ENCODE measurements at regions not wholly inside any gene's neighbourhood (a gene's known extent, or its start where the extent isn't known, plus 50 kb on each side); places are given as distances from the start of the nearest gene placed in this dataset.

DNA sequence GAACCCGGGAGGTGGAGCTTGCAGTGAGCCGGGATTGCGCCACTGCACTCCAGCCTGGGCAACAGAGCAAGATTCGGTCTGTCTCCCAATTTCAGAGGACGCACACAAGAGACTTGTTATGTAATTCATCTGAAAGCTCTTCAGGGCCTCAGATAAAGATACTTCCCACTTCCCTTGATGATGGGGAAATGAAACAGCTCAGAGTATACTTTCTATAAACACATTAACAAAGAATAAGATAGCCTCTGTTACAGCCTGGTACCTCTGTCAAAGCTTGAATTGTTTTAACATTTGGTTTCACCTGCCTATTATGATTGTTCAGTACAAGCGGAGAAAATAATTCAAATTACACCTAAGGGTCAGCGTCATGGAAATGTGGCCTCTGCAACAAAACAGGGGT is 622.9 kb upstream of the ADGRL4 start:
- H3K27me3 ChIP-seq (ENCODE audit: control insufficient read depth in 3 of 3, insufficient read depth in 3 of 3, low read length in 3 of 3), result no peaks in the 10 kb centered on the region
- H3K27ac ChIP-seq (ENCODE audit: low read depth, low read length), result no peak overlapping the region
- no peaks in the 10 kb centered on the region for H3K9me3 ChIP-seq (ENCODE audit: control insufficient read depth in 3 of 3, low read length in 3 of 3)
- no peak overlapping the region for H3K4me3 ChIP-seq (ENCODE audit: low read length in 3 of 3)
- H3K4me1 ChIP-seq (ENCODE audit: control insufficient read depth in 3 of 3, insufficient read depth in 3 of 3, low read length in 3 of 3), result no peaks in the 10 kb centered on the region
- H3K36me3 ChIP-seq (ENCODE audit: control insufficient read depth in 3 of 3, insufficient read depth in 3 of 3, low read length in 3 of 3), result no peaks in the 10 kb centered on the region
- H3K9ac ChIP-seq (ENCODE audit: low read depth in 1 of 3, low read length in 3 of 3), result no peak overlapping the region

DNA sequence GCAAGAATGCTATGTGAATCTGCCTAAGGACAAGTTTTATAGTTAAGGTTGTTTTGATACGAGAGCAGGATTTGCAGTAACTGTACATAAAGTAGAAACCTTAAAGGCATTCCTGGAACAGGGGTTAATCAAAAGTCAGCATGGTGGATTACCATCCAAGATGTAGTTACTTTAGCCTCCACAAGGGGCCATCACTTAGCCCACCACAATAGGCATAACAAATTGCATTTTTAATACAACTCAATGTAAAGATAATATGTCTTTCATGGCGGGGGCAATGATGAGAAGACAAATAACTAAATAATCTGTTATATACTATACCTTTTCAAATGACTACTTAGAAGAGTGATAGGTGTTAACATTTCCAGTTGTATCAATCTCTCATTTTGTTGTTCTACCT is 611.2 kb upstream of the ADGRL4 start:
- no peaks in the 10 kb centered on the region for H3K4me1 ChIP-seq (ENCODE audit: control insufficient read depth in 3 of 3, insufficient read depth in 3 of 3, low read length in 3 of 3)
- no peaks in the 10 kb centered on the region for H3K36me3 ChIP-seq (ENCODE audit: control insufficient read depth in 3 of 3, insufficient read depth in 3 of 3, low read length in 3 of 3)
- H3K4me3 ChIP-seq (ENCODE audit: low read length in 3 of 3), result no peak overlapping the region
- no peaks in the 10 kb centered on the region for H3K27me3 ChIP-seq (ENCODE audit: control insufficient read depth in 3 of 3, insufficient read depth in 3 of 3, low read length in 3 of 3)
- H3K9ac ChIP-seq (ENCODE audit: low read depth in 1 of 3, low read length in 3 of 3), result no peak overlapping the region
- H3K27ac ChIP-seq (ENCODE audit: low read depth, low read length), result no peak overlapping the region
- H3K9me3 ChIP-seq (ENCODE audit: control insufficient read depth in 3 of 3, low read length in 3 of 3), result no peaks in the 10 kb centered on the region

DNA sequence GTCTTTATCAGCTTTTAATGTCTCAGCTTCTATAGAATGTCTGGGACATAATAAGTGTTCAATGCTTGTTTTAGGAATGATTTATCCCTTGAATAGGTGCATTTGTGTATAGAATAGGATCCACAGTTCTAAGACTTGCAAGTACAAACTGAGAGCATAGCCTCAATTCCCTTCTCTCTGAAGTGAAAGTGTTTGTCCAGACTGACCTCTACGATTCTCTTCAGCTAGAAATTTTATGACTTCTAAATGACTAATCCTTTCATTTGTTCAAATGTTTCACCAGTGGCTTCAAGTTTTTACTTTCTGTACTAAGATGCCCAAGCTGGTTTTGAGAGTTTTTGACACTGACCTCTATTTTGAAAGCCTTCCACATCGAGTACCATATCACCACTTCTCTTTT is 608.2 kb upstream of the ADGRL4 start:
- H3K4me3 ChIP-seq (ENCODE audit: low read length in 3 of 3), result no peak overlapping the region
- no peak overlapping the region for H3K9ac ChIP-seq (ENCODE audit: low read depth in 1 of 3, low read length in 3 of 3)
- no peaks in the 10 kb centered on the region for H3K9me3 ChIP-seq (ENCODE audit: control insufficient read depth in 3 of 3, low read length in 3 of 3)
- H3K36me3 ChIP-seq (ENCODE audit: control insufficient read depth in 3 of 3, insufficient read depth in 3 of 3, low read length in 3 of 3), result no peaks in the 10 kb centered on the region
- H3K27me3 ChIP-seq (ENCODE audit: control insufficient read depth in 3 of 3, insufficient read depth in 3 of 3, low read length in 3 of 3), result no peaks in the 10 kb centered on the region
- no peak overlapping the region for H3K27ac ChIP-seq (ENCODE audit: low read depth, low read length)
- H3K4me1 ChIP-seq (ENCODE audit: control insufficient read depth in 3 of 3, insufficient read depth in 3 of 3, low read length in 3 of 3), result no peaks in the 10 kb centered on the region

GRCh38 chr1:79614106-79614505 is 607.6 kb upstream of the ADGRL4 start:
- no peaks in the 10 kb centered on the region for H3K9me3 ChIP-seq (ENCODE audit: control insufficient read depth in 3 of 3, low read length in 3 of 3)
- H3K4me1 ChIP-seq (ENCODE audit: control insufficient read depth in 3 of 3, insufficient read depth in 3 of 3, low read length in 3 of 3), result no peaks in the 10 kb centered on the region
- H3K36me3 ChIP-seq (ENCODE audit: control insufficient read depth in 3 of 3, insufficient read depth in 3 of 3, low read length in 3 of 3), result no peaks in the 10 kb centered on the region
- H3K27ac ChIP-seq (ENCODE audit: low read depth, low read length), result no peak overlapping the region
- no peak overlapping the region for H3K9ac ChIP-seq (ENCODE audit: low read depth in 1 of 3, low read length in 3 of 3)
- H3K27me3 ChIP-seq (ENCODE audit: control insufficient read depth in 3 of 3, insufficient read depth in 3 of 3, low read length in 3 of 3), result no peaks in the 10 kb centered on the region
- no peak overlapping the region for H3K4me3 ChIP-seq (ENCODE audit: low read length in 3 of 3)

DNA sequence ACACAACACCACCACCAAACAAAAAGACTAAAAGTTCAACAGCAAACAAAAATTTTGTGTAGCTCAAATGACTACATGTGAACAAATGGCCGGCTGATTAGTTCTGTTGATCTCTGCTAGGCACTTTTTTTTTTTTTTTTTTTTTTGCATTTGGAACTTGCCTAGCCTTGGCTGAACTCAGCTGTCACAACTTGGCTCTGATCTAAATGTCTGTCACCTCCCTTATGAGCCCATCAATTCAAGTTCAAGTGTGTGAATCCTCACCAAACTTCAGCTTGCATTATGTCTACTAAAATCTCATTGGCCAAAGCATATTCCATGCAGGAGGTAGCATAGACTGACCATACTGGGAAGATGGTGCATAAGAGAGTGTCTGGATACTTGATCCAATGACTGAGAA is 606.5 kb upstream of the ADGRL4 start:
- Histone ChIP-seq H3K4me1 (ENCODE audit: control insufficient read depth in 3 of 3, insufficient read depth in 3 of 3, low read length in 3 of 3) (no peaks in the 10 kb centered on the region), H3K36me3 (ENCODE audit: control insufficient read depth in 3 of 3, insufficient read depth in 3 of 3, low read length in 3 of 3) (no peaks in the 10 kb centered on the region), H3K27ac (ENCODE audit: low read depth, low read length) (no peak overlapping the region), H3K27me3 (ENCODE audit: control insufficient read depth in 3 of 3, insufficient read depth in 3 of 3, low read length in 3 of 3) (no peaks in the 10 kb centered on the region), H3K9ac (ENCODE audit: low read depth in 1 of 3, low read length in 3 of 3) (no peak overlapping the region), H3K4me3 (ENCODE audit: low read length in 3 of 3) (no peak overlapping the region), H3K9me3 (ENCODE audit: control insufficient read depth in 3 of 3, low read length in 3 of 3) (no peaks in the 10 kb centered on the region)

DNA sequence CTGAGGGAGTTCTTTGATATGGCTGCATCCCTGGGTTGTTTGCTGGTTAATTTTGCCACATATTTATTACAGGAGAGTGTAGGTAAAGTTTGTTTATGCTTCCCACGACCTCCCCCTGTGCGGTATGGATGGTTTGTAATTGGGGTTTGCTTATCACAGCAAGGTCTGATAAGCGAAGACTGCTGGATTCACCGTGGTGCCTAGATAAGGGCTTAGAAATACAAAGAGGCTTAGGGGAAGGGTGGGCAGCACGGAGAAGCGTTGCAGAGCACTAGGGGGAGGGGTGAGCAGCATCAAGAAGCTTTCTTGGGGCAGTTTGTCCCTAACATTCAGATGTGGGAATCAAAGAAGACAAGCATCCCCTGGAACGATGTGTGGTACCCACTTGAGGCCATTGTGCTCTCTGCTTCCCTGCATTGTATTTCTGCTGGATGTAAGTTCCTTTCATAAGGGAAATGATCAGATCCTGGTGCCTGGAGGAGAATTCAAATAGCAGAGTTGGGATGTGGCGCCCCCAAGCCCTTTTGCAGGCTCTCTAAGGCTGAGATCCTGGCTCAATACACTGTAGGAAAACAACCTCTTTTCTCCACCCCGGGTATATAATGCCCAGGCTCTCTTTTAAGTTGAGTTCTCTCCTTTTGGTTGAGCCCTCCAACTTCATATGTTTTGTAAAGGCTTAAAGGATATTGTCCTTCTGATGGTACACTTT is 598.1 kb upstream of the ADGRL4 start:
- Histone ChIP-seq H3K36me3 (ENCODE audit: control insufficient read depth in 3 of 3, insufficient read depth in 3 of 3, low read length in 3 of 3) (no peaks in the 10 kb centered on the region), H3K9ac (ENCODE audit: low read depth in 1 of 3, low read length in 3 of 3) (no peak overlapping the region), H3K4me3 (ENCODE audit: low read length in 3 of 3) (no peak overlapping the region), H3K9me3 (ENCODE audit: control insufficient read depth in 3 of 3, low read length in 3 of 3) (no peaks in the 10 kb centered on the region), H3K27ac (ENCODE audit: low read depth, low read length) (no peak overlapping the region), H3K27me3 (ENCODE audit: control insufficient read depth in 3 of 3, insufficient read depth in 3 of 3, low read length in 3 of 3) (no peaks in the 10 kb centered on the region), H3K4me1 (ENCODE audit: control insufficient read depth in 3 of 3, insufficient read depth in 3 of 3, low read length in 3 of 3) (no peaks in the 10 kb centered on the region)

DNA sequence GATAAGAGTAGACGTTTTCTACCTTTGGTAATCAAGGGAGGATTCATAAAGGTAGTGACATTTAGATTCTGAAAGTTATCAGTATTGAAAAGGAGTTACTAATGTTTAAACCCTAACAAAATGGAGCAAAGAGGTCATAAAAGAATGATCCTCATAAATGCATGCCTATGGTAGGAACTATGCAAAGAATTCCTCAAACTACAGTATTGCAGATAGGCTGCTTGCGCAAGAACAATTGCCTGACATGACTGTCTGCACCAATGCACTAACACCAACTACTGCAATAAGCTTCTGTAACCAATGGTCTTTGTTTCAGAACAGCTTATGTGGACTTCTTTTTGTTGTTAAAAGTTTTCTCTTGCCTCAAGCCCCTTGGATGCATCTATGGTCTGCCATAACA is 597.3 kb upstream of the ADGRL4 start:
- H3K9ac ChIP-seq (ENCODE audit: low read depth in 1 of 3, low read length in 3 of 3), result no peak overlapping the region
- no peak overlapping the region for H3K27ac ChIP-seq (ENCODE audit: low read depth, low read length)
- H3K36me3 ChIP-seq (ENCODE audit: control insufficient read depth in 3 of 3, insufficient read depth in 3 of 3, low read length in 3 of 3), result no peaks in the 10 kb centered on the region
- no peaks in the 10 kb centered on the region for H3K27me3 ChIP-seq (ENCODE audit: control insufficient read depth in 3 of 3, insufficient read depth in 3 of 3, low read length in 3 of 3)
- H3K4me1 ChIP-seq (ENCODE audit: control insufficient read depth in 3 of 3, insufficient read depth in 3 of 3, low read length in 3 of 3), result no peaks in the 10 kb centered on the region
- no peaks in the 10 kb centered on the region for H3K9me3 ChIP-seq (ENCODE audit: control insufficient read depth in 3 of 3, low read length in 3 of 3)
- H3K4me3 ChIP-seq (ENCODE audit: low read length in 3 of 3), result no peak overlapping the region

- Histone ChIP-seq H3K36me3 (ENCODE audit: control insufficient read depth in 3 of 3, insufficient read depth in 3 of 3, low read length in 3 of 3) (no peaks in the 10 kb centered on the region), H3K9ac (ENCODE audit: low read depth in 1 of 3, low read length in 3 of 3) (no peak overlapping the region), H3K4me1 (ENCODE audit: control insufficient read depth in 3 of 3, insufficient read depth in 3 of 3, low read length in 3 of 3) (no peaks in the 10 kb centered on the region), H3K27me3 (ENCODE audit: control insufficient read depth in 3 of 3, insufficient read depth in 3 of 3, low read length in 3 of 3) (no peaks in the 10 kb centered on the region), H3K9me3 (ENCODE audit: control insufficient read depth in 3 of 3, low read length in 3 of 3) (no peaks in the 10 kb centered on the region), H3K4me3 (ENCODE audit: low read length in 3 of 3) (no peak overlapping the region), H3K27ac (ENCODE audit: low read depth, low read length) (no peak overlapping the region)
Measured at GRCh38 chr1:79599257-79599656, 592.7 kb upstream of the ADGRL4 start.

GRCh38 chr1:79595931-79596330 is 589.4 kb upstream of the ADGRL4 start:
- Histone ChIP-seq H3K9me3 (ENCODE audit: control insufficient read depth in 3 of 3, low read length in 3 of 3) (no peaks in the 10 kb centered on the region), H3K4me3 (ENCODE audit: low read length in 3 of 3) (no peak overlapping the region), H3K27ac (ENCODE audit: low read depth, low read length) (no peak overlapping the region), H3K9ac (ENCODE audit: low read depth in 1 of 3, low read length in 3 of 3) (no peak overlapping the region), H3K36me3 (ENCODE audit: control insufficient read depth in 3 of 3, insufficient read depth in 3 of 3, low read length in 3 of 3) (no peaks in the 10 kb centered on the region), H3K27me3 (ENCODE audit: control insufficient read depth in 3 of 3, insufficient read depth in 3 of 3, low read length in 3 of 3) (no peaks in the 10 kb centered on the region), H3K4me1 (ENCODE audit: control insufficient read depth in 3 of 3, insufficient read depth in 3 of 3, low read length in 3 of 3) (no peaks in the 10 kb centered on the region)

- Histone ChIP-seq H3K27me3 (ENCODE audit: control insufficient read depth in 3 of 3, insufficient read depth in 3 of 3, low read length in 3 of 3) (no peaks in the 10 kb centered on the region), H3K36me3 (ENCODE audit: control insufficient read depth in 3 of 3, insufficient read depth in 3 of 3, low read length in 3 of 3) (no peaks in the 10 kb centered on the region), H3K4me1 (ENCODE audit: control insufficient read depth in 3 of 3, insufficient read depth in 3 of 3, low read length in 3 of 3) (no peaks in the 10 kb centered on the region), H3K9me3 (ENCODE audit: control insufficient read depth in 3 of 3, low read length in 3 of 3) (no peaks in the 10 kb centered on the region), H3K27ac (ENCODE audit: low read depth, low read length) (no peak overlapping the region), H3K4me3 (ENCODE audit: low read length in 3 of 3) (no peak overlapping the region), H3K9ac (ENCODE audit: low read depth in 1 of 3, low read length in 3 of 3) (no peak overlapping the region)
Measured at GRCh38 chr1:79594121-79594698, 587.7 kb upstream of the ADGRL4 start.
